SK-N-MC (cell line): ENCODE measurements at regions not wholly inside any gene's neighbourhood (a gene's known extent, or its start where the extent isn't known, plus 50 kb on each side); places are given as distances from the start of the nearest gene placed in this dataset.

Source experiments
- DNase-seq: peaks from one replicate; pipeline ENCODE4 v3.0.0-alpha.2; 2011; ENCODE audit warnings: low read depth, low spot score
- H3K27ac ChIP-seq: fragments of 200-600 bp; sonication (generic); 2 replicates; pipeline ENCODE4 v1.5.1; 2016; ENCODE audit warnings: mixed run types
- H3K36me3 ChIP-seq: fragments of 200-600 bp; sonication (generic); 2 replicates; pipeline ENCODE4 v1.6.1; 2017; ENCODE audit warnings: antibody characterized with exemption, low read length, mixed read lengths; ENCODE audit not compliant: insufficient read depth
- H3K4me3 ChIP-seq: fragments of 200-600 bp; sonication (generic); 2 replicates; pipeline ENCODE4 v1.5.1; 2016
- H3K9ac ChIP-seq: fragments of 200-600 bp; sonication (generic); 2 replicates; pipeline ENCODE4 v1.8.0; 2017; ENCODE audit warnings: mixed run types, mixed read lengths; ENCODE audit not compliant: insufficient read length
- H3K9me3 ChIP-seq: fragments of 200-600 bp; sonication (generic); 2 replicates; pipeline ENCODE4 v1.6.1; 2017; ENCODE audit warnings: low read depth, mild to moderate bottlenecking, antibody characterized with exemption, low read length, moderate library complexity, mixed read lengths
- EZH2 ChIP-seq: fragments of 200-600 bp; sonication (generic); IDR thresholded peaks from one replicate; pipeline ENCODE4 v1.6.1; 2017; ENCODE audit warnings: antibody characterized with exemption
- FOXP2 ChIP-seq: optimal IDR thresholded peaks from 2 replicates; pipeline ENCODE3; 2011; ENCODE audit warnings: mild to moderate bottlenecking, moderate library complexity; ENCODE audit not compliant: insufficient read depth; ENCODE audit errors: extremely low read length, control extremely low read depth
- POLR2AphosphoS5 ChIP-seq: IDR thresholded peaks from 2 replicates; pipeline ENCODE4 v1.6.1; 2012; ENCODE audit warnings: mild to moderate bottlenecking, low read depth, low read length, borderline replicate concordance

GRCh38 chr5:156174225-156174624 is 152.7 kb upstream of the SGCD start:
- no peak overlapping the region for H3K27ac ChIP-seq
- no peak overlapping the region for H3K4me3 ChIP-seq
- DNase-seq = no peak
- no peak for TF ChIP-seq FOXP2
- TF ChIP-seq EZH2 = no peak
- no peak for TF ChIP-seq POLR2AphosphoS5
- H3K9ac ChIP-seq = no peak overlapping the region
- no peaks in the 10 kb centered on the region for H3K36me3 ChIP-seq
- H3K9me3 ChIP-seq = no peaks in the 10 kb centered on the region

GRCh38 chr5:156178117-156178516 is 148.8 kb upstream of the SGCD start:
- no peak overlapping the region for H3K4me3 ChIP-seq
- DNase-seq = no peak
- no peak for TF ChIP-seq EZH2
- no peak for TF ChIP-seq POLR2AphosphoS5
- TF ChIP-seq FOXP2 = no peak
- no peaks in the 10 kb centered on the region for H3K36me3 ChIP-seq
- no peak overlapping the region for H3K27ac ChIP-seq
- H3K9ac ChIP-seq = no peak overlapping the region
- H3K9me3 ChIP-seq = no peaks in the 10 kb centered on the region

- no peaks in the 10 kb centered on the region for H3K36me3 ChIP-seq
- H3K27ac ChIP-seq = no peak overlapping the region
- no peak for DNase-seq
These were observed 145.3 kb upstream of the SGCD start for GRCh38 chr5:156181656-156182055.

GRCh38 chr5:156182174-156182967 is 144.6 kb upstream of the SGCD start:
- no peaks in the 10 kb centered on the region for H3K36me3 ChIP-seq
- DNase-seq = no peak
- H3K27ac ChIP-seq = no peak overlapping the region
- no peaks in the 10 kb centered on the region for H3K9me3 ChIP-seq
- H3K4me3 ChIP-seq = no peak overlapping the region
- no peak overlapping the region for H3K9ac ChIP-seq
- TF ChIP-seq FOXP2 (no peak), POLR2AphosphoS5 (no peak), EZH2 (no peak)

More at GRCh38 chr5:156181656-156182055, 145.3 kb upstream of the SGCD start:
- no peak overlapping the region for H3K4me3 ChIP-seq
- no peak overlapping the region for H3K9ac ChIP-seq
- TF ChIP-seq FOXP2 (no peak), POLR2AphosphoS5 (no peak), EZH2 (no peak)
- H3K9me3 ChIP-seq = no peaks in the 10 kb centered on the region

- TF ChIP-seq POLR2AphosphoS5 = no peak
- TF ChIP-seq EZH2 = no peak
- TF ChIP-seq FOXP2 = no peak
- H3K9ac ChIP-seq = no peak overlapping the region
- DNase-seq = no peak
These were observed 140.2 kb upstream of the SGCD start for GRCh38 chr5:156186760-156187159.

GRCh38 chr5:156188016-156188415 is 138.9 kb upstream of the SGCD start:
- H3K27ac ChIP-seq = no peak overlapping the region
- H3K9ac ChIP-seq = no peak overlapping the region
- H3K9me3 ChIP-seq = no peaks in the 10 kb centered on the region
- TF ChIP-seq POLR2AphosphoS5 = no peak
- TF ChIP-seq FOXP2 = no peak
- no peak for TF ChIP-seq EZH2
- no peak for DNase-seq
- H3K4me3 ChIP-seq = no peak overlapping the region
- no peaks in the 10 kb centered on the region for H3K36me3 ChIP-seq

More at GRCh38 chr5:156186760-156187159, 140.2 kb upstream of the SGCD start:
- Histone ChIP-seq H3K9me3 (no peaks in the 10 kb centered on the region), H3K4me3 (no peak overlapping the region), H3K27ac (no peak overlapping the region), H3K36me3 (no peaks in the 10 kb centered on the region)

- Histone ChIP-seq H3K36me3 (no peaks in the 10 kb centered on the region), H3K27ac (no peak overlapping the region), H3K9me3 (no peaks in the 10 kb centered on the region), H3K9ac (no peak overlapping the region), H3K4me3 (no peak overlapping the region)
- DNase-seq = no peak
- TF ChIP-seq FOXP2 = no peak
- TF ChIP-seq POLR2AphosphoS5 = no peak
- no peak for TF ChIP-seq EZH2
These were observed 137.3 kb upstream of the SGCD start for GRCh38 chr5:156189628-156190027.

GRCh38 chr5:156191547-156191946 is 135.4 kb upstream of the SGCD start:
- Histone ChIP-seq H3K4me3 (no peak overlapping the region), H3K9me3 (no peaks in the 10 kb centered on the region), H3K27ac (no peak overlapping the region), H3K9ac (no peak overlapping the region), H3K36me3 (no peaks in the 10 kb centered on the region)
- no peak for DNase-seq
- no peak for TF ChIP-seq POLR2AphosphoS5
- TF ChIP-seq EZH2 = no peak
- TF ChIP-seq FOXP2 = no peak
